ENCODE measurements at regions not wholly inside any gene's neighbourhood (a gene's known extent, or its start where the extent isn't known, plus 50 kb on each side); places are given as distances from the start of the nearest gene placed in this dataset.

DNA sequence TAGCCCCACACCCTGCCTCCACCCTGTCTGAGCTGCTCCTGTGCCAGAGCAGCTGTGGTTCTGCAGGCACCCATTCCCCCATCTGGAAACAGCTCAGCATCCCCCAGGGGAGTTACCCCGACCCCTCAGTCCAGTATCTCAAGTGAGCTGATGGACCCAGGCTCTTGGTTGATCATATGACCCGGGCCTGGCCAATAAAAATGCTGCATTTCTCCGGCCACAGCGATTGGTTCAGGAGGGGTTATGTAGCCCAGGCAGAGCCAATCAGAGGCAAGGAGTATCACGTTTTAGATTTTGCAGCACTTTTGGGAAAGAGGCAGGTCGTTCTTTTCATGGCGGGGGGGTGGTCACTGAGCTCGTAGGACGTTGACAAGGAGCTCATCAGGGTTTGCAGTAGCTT is 120.8 kb downstream of the TPRA1 start:
- TF ChIP-seq, protein P1, sequence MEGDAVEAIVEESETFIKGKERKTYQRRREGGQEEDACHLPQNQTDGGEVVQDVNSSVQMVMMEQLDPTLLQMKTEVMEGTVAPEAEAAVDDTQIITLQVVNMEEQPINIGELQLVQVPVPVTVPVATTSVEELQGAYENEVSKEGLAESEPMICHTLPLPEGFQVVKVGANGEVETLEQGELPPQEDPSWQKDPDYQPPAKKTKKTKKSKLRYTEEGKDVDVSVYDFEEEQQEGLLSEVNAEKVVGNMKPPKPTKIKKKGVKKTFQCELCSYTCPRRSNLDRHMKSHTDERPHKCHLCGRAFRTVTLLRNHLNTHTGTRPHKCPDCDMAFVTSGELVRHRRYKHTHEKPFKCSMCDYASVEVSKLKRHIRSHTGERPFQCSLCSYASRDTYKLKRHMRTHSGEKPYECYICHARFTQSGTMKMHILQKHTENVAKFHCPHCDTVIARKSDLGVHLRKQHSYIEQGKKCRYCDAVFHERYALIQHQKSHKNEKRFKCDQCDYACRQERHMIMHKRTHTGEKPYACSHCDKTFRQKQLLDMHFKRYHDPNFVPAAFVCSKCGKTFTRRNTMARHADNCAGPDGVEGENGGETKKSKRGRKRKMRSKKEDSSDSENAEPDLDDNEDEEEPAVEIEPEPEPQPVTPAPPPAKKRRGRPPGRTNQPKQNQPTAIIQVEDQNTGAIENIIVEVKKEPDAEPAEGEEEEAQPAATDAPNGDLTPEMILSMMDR (conservative IDR thresholded peaks at IDR 0.05; ENCODE audit: low read depth, low read length), result no peak
- Histone ChIP-seq H3K4me1 (ENCODE audit: low read depth, poor library complexity, severe bottlenecking) (no peaks in the 10 kb centered on the region), H3K27me3 (ENCODE audit: insufficient read depth, low read depth) (no peaks in the 10 kb centered on the region), H3K4me2 (no peak overlapping the region), H3K4me3 (IDR thresholded peaks at IDR 0.05; ENCODE audit: insufficient read depth, low read depth, low read length) (no peak overlapping the region), H2AFZ (ENCODE audit: low read depth) (no peak overlapping the region), H3K36me3 (ENCODE audit: insufficient read depth) (no peaks in the 10 kb centered on the region), H3K79me2 (ENCODE audit: insufficient read depth, low read depth) (no peaks in the 10 kb centered on the region), H3K9ac (no peak overlapping the region), H3K27ac (no peak overlapping the region), H4K20me1 (ENCODE audit: insufficient read depth) (no peaks in the 10 kb centered on the region)

DNA sequence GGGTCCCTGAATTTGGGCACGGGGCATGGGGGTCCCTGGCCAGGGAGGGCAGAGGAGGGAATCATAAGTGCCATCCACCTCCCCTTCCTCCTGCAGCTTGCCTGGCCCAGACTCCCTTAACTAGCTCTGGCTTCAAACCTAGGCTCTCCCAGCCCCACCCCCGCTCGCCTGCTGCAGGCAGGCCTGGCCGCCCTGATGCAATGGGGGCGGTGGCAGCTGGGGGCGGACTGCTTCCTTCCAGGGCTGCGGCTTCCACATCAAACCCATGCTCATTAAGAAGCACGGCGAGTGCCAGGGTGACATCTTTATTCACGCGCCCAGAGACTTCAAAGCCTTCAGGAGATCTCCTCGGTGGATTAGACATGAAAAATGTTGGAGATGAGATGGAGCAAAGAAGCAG is 123.1 kb downstream of the TPRA1 start:
- Histone ChIP-seq H4K20me1 (ENCODE audit: insufficient read depth) (no peaks in the 10 kb centered on the region), H3K36me3 (ENCODE audit: insufficient read depth) (no peaks in the 10 kb centered on the region), H2AFZ (ENCODE audit: low read depth) (no peak overlapping the region), H3K4me1 (ENCODE audit: low read depth, poor library complexity, severe bottlenecking) (no peaks in the 10 kb centered on the region), H3K9ac (no peak overlapping the region), H3K4me3 (IDR thresholded peaks at IDR 0.05; ENCODE audit: insufficient read depth, low read depth, low read length) (no peak overlapping the region), H3K27ac (no peak overlapping the region), H3K4me2 (no peak overlapping the region), H3K79me2 (ENCODE audit: insufficient read depth, low read depth) (no peaks in the 10 kb centered on the region), H3K27me3 (ENCODE audit: insufficient read depth, low read depth) (no peaks in the 10 kb centered on the region)
- TF ChIP-seq, protein P1 (conservative IDR thresholded peaks at IDR 0.05; ENCODE audit: low read depth, low read length), result no peak

DNA sequence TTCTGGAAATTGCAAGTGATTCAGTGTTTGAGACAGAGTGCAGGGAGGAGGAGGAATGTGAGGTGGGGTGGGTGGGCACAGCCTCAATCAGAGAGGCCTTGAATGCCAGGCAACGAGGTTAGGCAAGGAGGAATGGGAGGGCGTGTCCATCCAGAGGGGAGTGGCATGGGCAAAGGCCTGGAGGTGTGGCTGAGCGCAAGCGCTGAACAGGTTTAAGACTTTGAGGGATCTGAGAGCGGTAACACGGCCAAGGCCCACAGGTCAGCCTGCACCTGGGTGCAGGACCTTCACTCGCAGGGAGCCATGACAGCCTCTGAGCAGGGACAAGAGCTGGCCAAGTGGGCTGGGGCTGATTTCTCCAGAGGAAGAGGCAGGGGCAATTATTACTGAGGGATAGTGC is 125.9 kb downstream of the TPRA1 start:
- Histone ChIP-seq H2AFZ (ENCODE audit: low read depth) (no peak overlapping the region), H3K27ac (no peak overlapping the region), H3K79me2 (ENCODE audit: insufficient read depth, low read depth) (no peaks in the 10 kb centered on the region), H3K36me3 (ENCODE audit: insufficient read depth) (no peaks in the 10 kb centered on the region), H3K4me2 (no peak overlapping the region), H3K4me3 (IDR thresholded peaks at IDR 0.05; ENCODE audit: insufficient read depth, low read depth, low read length) (no peak overlapping the region), H4K20me1 (ENCODE audit: insufficient read depth) (no peaks in the 10 kb centered on the region), H3K27me3 (ENCODE audit: insufficient read depth, low read depth) (no peaks in the 10 kb centered on the region), H3K9ac (no peak overlapping the region), H3K4me1 (ENCODE audit: low read depth, poor library complexity, severe bottlenecking) (no peaks in the 10 kb centered on the region)
- TF ChIP-seq, protein P1 (conservative IDR thresholded peaks at IDR 0.05; ENCODE audit: low read depth, low read length), result no peak

DNA sequence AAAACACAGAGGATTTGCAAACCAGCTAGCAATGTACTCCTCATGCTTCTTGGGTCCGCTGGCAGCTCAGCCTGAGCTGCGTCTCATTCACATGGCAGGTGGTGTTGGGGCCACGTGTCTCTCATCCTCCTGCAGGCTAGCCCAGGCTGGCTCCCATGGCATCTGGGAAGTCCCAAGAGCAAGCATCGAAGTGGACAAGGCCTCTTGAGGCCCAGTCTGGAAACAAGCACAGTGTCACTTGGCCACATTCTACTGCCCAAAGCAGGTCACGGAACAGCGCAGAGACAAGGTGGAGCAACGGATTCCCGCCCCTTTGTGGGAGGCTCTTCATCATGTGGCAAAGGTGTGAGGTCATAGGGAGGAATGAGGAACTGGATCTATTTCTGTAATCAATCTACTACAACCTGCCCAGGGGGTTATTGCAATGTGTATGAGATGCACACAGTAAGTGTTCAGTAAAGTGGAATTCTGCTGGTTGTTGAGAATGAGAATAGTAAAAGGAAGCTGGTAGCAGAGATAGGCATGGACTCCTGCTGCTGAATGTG is 128.3 kb downstream of the TPRA1 start:
- Histone ChIP-seq H3K4me1 (ENCODE audit: low read depth, poor library complexity, severe bottlenecking) (no peaks in the 10 kb centered on the region), H3K9ac (no peak overlapping the region), H3K4me2 (no peak overlapping the region), H4K20me1 (ENCODE audit: insufficient read depth) (no peaks in the 10 kb centered on the region), H2AFZ (ENCODE audit: low read depth) (no peak overlapping the region), H3K4me3 (IDR thresholded peaks at IDR 0.05; ENCODE audit: insufficient read depth, low read depth, low read length) (no peak overlapping the region), H3K36me3 (ENCODE audit: insufficient read depth) (no peaks in the 10 kb centered on the region), H3K27me3 (ENCODE audit: insufficient read depth, low read depth) (0 out of 2 replicates have a peak, but pooled peaks cover 1% of the 10 kb centered on the region), H3K79me2 (ENCODE audit: insufficient read depth, low read depth) (no peaks in the 10 kb centered on the region), H3K27ac (no peak overlapping the region)
- TF ChIP-seq, protein P1 (conservative IDR thresholded peaks at IDR 0.05; ENCODE audit: low read depth, low read length), result no peak
